ENCODE measurements at regions not wholly inside any gene's neighbourhood (a gene's known extent, or its start where the extent isn't known, plus 50 kb on each side); places are given as distances from the start of the nearest gene placed in this dataset.

DNA sequence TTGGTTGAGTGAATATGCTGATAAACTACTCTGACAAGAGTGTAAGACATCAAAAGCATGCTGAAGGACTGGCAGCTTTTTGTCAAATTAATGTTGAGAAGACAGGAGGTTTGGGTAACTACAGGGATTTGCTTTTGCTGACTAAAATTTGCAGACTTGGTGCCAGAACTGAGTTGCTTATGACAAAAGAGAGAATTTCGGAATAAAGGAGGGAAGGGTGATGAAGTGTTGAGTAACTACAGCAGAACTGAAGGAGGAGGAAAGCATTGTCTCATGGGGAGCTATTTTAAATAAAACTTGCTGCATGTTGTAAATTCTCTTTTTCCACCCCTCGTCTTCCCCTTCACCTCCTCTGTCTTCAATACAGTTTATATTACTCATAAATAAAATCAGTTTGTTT is 296.1 kb downstream of the YTHDC2 start:
- Histone ChIP-seq H3K36me3 (ENCODE audit: control insufficient read depth, insufficient read depth, low read length) (no peaks in the 10 kb centered on the region), H3K9ac (ENCODE audit: low read depth, low read length) (no peak overlapping the region), H3K14ac (replicated peaks; ENCODE audit: low read depth, low read length) (no peak overlapping the region), H3K4me1 (ENCODE audit: control insufficient read depth, insufficient read depth, low read length) (no peaks in the 10 kb centered on the region; the same call in 1 of the 2 replicates), H2BK5ac (ENCODE audit: low read depth, low read length, poor library complexity, severe bottlenecking) (no peak overlapping the region), H3K9me1 (ENCODE audit: insufficient read depth, low read length) (no peaks in the 10 kb centered on the region), H3K23ac (ENCODE audit: low read depth, low read length) (no peak overlapping the region), H4K91ac (ENCODE audit: insufficient read depth, low read depth, low read length) (no peak overlapping the region), H3K4me2 (ENCODE audit: low read depth, low read length) (no peak overlapping the region), H3K27ac (ENCODE audit: insufficient read depth, low read length) (no peak overlapping the region), H3K27me3 (ENCODE audit: control insufficient read depth, insufficient read depth, low read length) (no peaks in the 10 kb centered on the region), H4K20me1 (ENCODE audit: insufficient read depth, low read length) (no peaks in the 10 kb centered on the region), H3K79me1 (ENCODE audit: low read depth in 1 of 2, low read length in 2 of 2) (no peaks in the 10 kb centered on the region), H3K18ac (ENCODE audit: low read depth, low read length) (no peak overlapping the region), H3K9me3 (ENCODE audit: control insufficient read depth, insufficient read depth, low read length) (no peaks in the 10 kb centered on the region), H4K8ac (ENCODE audit: low read depth in 2 of 2, low read length in 2 of 2) (no peak overlapping the region), H2AK9ac (replicated peaks; ENCODE audit: low read depth, low read length, poor library complexity) (no peak overlapping the region), H4K5ac (ENCODE audit: low read depth, low read length) (no peak overlapping the region), H3K4ac (ENCODE audit: low read depth, low read length) (no peak overlapping the region), H2BK120ac (ENCODE audit: low read depth, low read length) (no peak overlapping the region), H2AFZ (replicated peaks; ENCODE audit: low read length, poor library complexity) (no peak overlapping the region), H3K56ac (ENCODE audit: extremely low read depth, insufficient read depth, low read length) (no peak overlapping the region), H2BK20ac (ENCODE audit: low read depth, low read length) (no peak overlapping the region), H3K4me3 (ENCODE audit: insufficient read depth, low read depth, low read length) (no peak overlapping the region), H2BK15ac (ENCODE audit: low read depth, low read length) (no peak overlapping the region), H2AK5ac (ENCODE audit: low read depth, low read length) (no peak overlapping the region)
- WGBS, 2 experiments (ENCODE audit: extremely low coverage in 2 of 2, insufficient read length in 1 of 2), result no CpG with 5 or more reads among the region's 2 CpGs
- ChIA-PET POLR2A (ENCODE audit: unreplicated experiment) (no interaction called here), CTCF (no interaction called here)
- in situ Hi-C loops (cut with MboI; ENCODE audit: low sequenced_read_pairs) (no loop called here), dilution Hi-C loops (cut with HindIII; ENCODE audit: low sequenced_read_pairs, unreplicated experiment) (no loop called here), intact Hi-C loops (cut with micrococcal nuclease) (loop anchor here (5.0 kb wide), 1 partner anchor 498 kb away; no protein-coding TSS in a partner anchor)
- DNase-seq (no peak), ATAC-seq (ENCODE audit: low read depth) (no peak)
- no TSS peak for BruUV-seq (replicated peaks)
- TF ChIP-seq POLR2A (IDR thresholded peaks at IDR 0.05; ENCODE audit: low read depth, low read length) (no peak), RFX5 (IDR thresholded peaks at IDR 0.05; ENCODE audit: low read depth, low read length) (no peak), CHD1 (IDR thresholded peaks at IDR 0.05; ENCODE audit: low read depth, low read length) (no peak), ELK1 (IDR thresholded peaks at IDR 0.05; ENCODE audit: borderline replicate concordance, low read depth, low read length) (no peak), NFE2L2 (IDR thresholded peaks at IDR 0.05; ENCODE audit: low read depth, low read length) (no peak), RAD21 (IDR thresholded peaks at IDR 0.05; ENCODE audit: low read length) (no peak), MAFK (IDR thresholded peaks at IDR 0.05; ENCODE audit: low read depth, low read length) (no peak)
